T-helper 1 cell treated with Interleukin-12 subunit alpha and Interleukin-12 subunit beta and Interleukin-4 antibody, amounts not matched to agents 30 μg/mL and 1 μg/mL, for 36 hours (primary cell): ENCODE measurements at regions not wholly inside any gene's neighbourhood (a gene's known extent, or its start where the extent isn't known, plus 50 kb on each side); places are given as distances from the start of the nearest gene placed in this dataset.

ENCODE experiments used
- H3K27ac Mint-ChIP-seq: one replicate; pipeline ENCODE4 v1.8.0; 2021; ENCODE audit warnings: mild to moderate bottlenecking, mixed read lengths
- H3K27me3 Mint-ChIP-seq: one replicate; pipeline ENCODE4 v1.8.0; 2021; ENCODE audit warnings: low read depth, mixed read lengths
- H3K36me3 Mint-ChIP-seq: one replicate; pipeline ENCODE4 v1.8.0; 2021; ENCODE audit warnings: low read depth, mixed read lengths
- H3K4me1 Mint-ChIP-seq: one replicate; pipeline ENCODE4 v1.8.0; 2021; ENCODE audit warnings: low read depth, mixed read lengths
- H3K4me3 Mint-ChIP-seq: one replicate; pipeline ENCODE4 v1.8.0; 2021; ENCODE audit warnings: mild to moderate bottlenecking, moderate library complexity, mixed read lengths
- H3K9me3 Mint-ChIP-seq: one replicate; pipeline ENCODE4 v1.8.0; 2021; ENCODE audit warnings: mixed read lengths

DNA sequence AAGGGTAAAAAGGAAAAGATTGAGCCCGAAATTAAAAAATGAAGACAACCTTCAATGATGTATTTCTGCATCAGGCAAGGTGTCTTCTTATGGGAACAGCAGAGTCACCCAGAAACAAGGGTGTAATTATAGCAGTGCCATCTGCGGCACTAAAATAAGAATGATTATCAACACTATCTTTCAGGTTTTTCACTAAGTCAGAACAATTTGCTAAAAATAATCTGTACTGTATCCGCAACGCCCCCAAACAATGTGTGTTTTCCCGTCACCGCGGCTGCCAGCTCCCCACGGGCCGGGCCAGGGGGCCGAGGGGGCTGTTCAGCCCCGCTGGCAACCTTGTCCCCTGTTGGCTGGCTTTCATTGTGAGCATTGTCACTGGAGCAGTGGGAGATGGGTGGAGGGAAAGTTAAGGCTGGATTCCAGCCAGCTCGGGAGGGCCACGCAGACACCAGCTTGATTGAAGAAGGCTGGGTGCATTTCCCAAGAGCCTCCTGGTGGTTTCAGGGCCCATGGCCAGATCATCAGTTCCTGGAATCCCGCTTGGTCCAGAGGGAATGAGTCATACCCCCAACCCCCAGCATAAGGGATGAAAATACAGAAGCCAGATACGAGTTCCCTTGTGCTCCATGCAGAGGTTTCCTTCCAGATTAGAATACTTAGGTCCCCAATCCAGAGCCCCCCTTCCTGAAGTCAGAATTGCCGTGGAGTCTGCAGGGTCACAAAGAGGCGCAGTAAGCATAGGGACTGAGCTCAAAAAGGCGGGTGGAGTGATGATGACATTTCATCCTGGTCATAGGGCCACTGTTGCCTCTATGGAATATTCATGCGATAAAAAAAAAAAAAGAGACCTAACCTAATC, 90.2 kb upstream of the KLF13 start:
- Mint-ChIP-seq H3K9me3 (peaks cover 6% of the 10 kb centered on the region), H3K4me1 (peaks cover 28% of the 10 kb centered on the region), H3K27me3 (peaks cover 12% of the 10 kb centered on the region), H3K27ac (no peak overlapping the region), H3K36me3 (peaks cover 2% of the 10 kb centered on the region), H3K4me3 (no peak overlapping the region)

DNA sequence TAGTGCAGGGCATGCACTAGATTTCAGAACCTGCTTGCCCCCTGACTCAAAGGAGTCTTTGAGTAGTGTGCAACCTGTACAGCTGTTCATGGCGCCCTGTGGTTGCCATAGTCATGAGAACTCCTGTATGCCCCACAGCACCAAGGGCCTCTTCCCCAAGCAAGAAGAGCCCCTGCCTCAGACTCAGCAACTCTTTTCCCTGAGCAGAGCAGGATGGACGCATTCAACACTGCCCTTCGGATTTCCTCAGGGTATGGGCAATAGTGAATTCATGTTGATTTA, 89.7 kb upstream of the KLF13 start:
- Mint-ChIP-seq H3K9me3 (peaks cover 5% of the 10 kb centered on the region), H3K27ac (no peak overlapping the region), H3K4me1 (peaks cover 31% of the 10 kb centered on the region)

DNA sequence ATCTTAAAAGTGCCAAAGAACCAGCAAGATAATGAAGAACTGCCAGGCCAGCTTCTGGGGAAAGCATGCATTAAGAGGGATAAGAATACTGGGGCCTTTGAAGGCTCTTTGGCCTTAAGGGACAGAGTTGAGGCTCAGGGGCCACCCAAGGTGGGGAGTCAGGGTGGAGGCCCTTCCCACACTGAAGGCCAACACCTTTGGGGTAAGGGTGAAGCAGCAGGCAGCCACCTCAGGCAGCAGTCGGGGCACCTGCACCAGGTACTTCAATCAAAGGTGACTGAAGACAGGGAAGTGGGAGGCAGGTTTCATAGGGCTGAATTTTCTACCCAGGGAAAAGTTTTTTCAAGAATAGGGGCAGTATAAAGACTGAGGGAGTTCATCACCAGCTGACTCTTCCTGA, 87.7 kb upstream of the KLF13 start:
- Mint-ChIP-seq H3K9me3 (peaks cover 5% of the 10 kb centered on the region), H3K4me1 (peaks cover 32% of the 10 kb centered on the region), H3K27me3 (peaks cover under 1% of the 10 kb centered on the region), H3K36me3 (peaks cover 3% of the 10 kb centered on the region), H3K27ac (peak overlapping the region; percentile 37), H3K4me3 (no peak overlapping the region)

More for the DNA sequence above, 89.7 kb upstream of the KLF13 start:
- H3K4me3 Mint-ChIP-seq = no peak overlapping the region
- H3K27me3 Mint-ChIP-seq = peaks cover 12% of the 10 kb centered on the region
- peaks cover 3% of the 10 kb centered on the region for H3K36me3 Mint-ChIP-seq

DNA sequence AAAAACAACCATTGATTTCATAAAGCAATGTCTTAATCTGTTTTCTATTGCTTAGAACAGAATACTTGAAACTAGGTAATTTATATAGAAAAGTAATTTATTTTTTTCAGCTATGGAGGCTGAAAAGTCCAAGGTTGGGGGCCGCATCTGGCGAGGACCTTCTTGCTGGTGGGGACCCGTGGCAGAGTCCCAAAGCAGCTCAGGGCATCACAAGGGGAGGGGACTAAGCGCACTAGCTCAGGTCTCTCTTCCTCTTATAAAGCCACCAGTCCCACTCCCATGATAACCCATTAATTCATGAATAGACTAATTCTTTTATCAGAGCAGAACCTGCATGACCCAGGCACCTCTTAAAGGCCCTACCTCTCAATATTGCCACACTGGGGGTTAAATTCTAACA, 87.2 kb upstream of the KLF13 start:
- Mint-ChIP-seq H3K4me3 (no peak overlapping the region), H3K4me1 (peaks cover 32% of the 10 kb centered on the region), H3K36me3 (peaks cover 3% of the 10 kb centered on the region), H3K9me3 (peaks cover 5% of the 10 kb centered on the region), H3K27me3 (no peaks in the 10 kb centered on the region), H3K27ac (peak overlapping the region; percentile 31)

DNA sequence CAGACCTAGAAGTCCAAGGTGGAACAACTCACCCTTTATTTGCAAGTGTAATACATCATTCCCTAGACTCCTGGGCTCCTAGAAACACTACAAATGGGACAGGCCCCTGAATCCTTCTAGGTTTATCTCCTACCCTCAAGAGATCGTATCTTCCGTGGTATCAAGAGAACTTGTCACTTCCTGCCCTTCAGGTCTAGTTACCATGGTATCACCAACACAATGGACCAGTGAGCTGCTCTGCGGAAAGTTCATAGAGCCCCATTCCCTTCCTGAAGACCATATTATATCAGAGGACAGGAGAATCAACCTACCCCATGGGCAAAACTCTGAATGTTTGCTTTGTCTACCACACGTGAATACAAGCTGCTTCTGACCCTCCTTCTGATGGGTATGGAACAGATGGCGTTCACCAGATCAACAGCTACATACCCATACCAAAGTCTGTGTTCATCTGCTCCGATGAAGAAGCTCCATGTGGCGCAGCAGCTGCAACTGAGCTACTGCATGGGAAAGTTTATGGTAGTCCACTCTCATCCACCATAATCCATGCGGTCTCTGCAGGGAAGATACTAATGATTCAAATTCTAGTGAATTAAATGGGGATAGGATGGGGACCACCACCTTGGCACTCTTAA, 84.6 kb upstream of the KLF13 start:
- peaks cover 10% of the 10 kb centered on the region for H3K9me3 Mint-ChIP-seq
- peak overlapping the region; percentile 6 for H3K4me3 Mint-ChIP-seq
- H3K36me3 Mint-ChIP-seq = peaks cover 7% of the 10 kb centered on the region
- H3K4me1 Mint-ChIP-seq = peaks cover 42% of the 10 kb centered on the region
- peaks cover 4% of the 10 kb centered on the region for H3K27me3 Mint-ChIP-seq
- H3K27ac Mint-ChIP-seq = peak overlapping the region; percentile 86

DNA sequence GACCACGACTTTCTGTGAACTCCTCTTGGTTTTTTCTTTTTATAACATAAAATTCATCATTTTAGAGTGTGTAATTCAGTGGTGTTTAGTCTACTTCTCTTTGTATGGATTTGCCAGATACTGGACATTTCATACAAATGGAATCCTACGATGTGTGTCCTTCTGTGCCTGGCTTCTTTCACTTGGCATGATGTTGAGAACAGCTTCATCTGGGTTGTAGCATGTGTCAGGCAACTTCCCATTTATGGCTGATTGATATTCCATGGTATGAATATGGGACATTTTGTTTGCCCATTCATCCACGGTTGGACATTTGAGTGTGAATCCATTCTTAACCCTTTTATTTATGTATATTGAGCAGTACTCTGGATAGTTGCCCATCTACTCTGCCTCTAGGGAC, 82.7 kb upstream of the KLF13 start:
- peaks cover 30% of the 10 kb centered on the region for H3K4me1 Mint-ChIP-seq
- peaks cover 10% of the 10 kb centered on the region for H3K9me3 Mint-ChIP-seq
- no peak overlapping the region for H3K4me3 Mint-ChIP-seq
- peaks cover 9% of the 10 kb centered on the region for H3K36me3 Mint-ChIP-seq
- H3K27ac Mint-ChIP-seq = no peak overlapping the region
- peaks cover 9% of the 10 kb centered on the region for H3K27me3 Mint-ChIP-seq

DNA sequence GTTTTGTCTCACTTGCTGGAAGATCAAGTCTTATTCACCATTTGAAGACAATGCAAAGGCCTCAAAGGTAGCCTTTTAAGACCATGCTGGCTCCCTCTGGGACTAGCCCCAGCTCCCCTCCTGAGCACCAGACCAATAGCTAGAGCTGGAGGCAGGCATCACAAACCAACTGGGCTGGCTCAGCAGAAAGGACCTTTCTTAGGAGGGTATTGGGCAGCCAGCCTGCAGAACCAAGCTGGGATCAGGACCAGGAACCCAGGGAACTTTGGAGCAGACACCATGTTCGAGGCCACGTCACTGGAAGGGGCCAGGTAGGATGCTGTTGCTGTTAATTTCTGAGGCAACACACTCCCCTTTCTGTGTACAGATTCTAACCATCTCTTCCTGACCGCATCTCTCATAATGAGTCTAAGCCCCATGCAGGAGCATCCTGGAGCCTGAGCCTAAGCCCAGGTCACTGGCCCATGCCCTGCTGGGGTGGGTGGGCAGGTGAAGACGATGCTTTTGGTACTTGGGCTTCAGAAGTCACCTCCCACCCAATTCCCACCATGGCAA, 81.4 kb upstream of the KLF13 start:
- Mint-ChIP-seq H3K36me3 (peaks cover 9% of the 10 kb centered on the region), H3K4me1 (peaks cover 27% of the 10 kb centered on the region), H3K4me3 (no peak overlapping the region), H3K9me3 (peaks cover 10% of the 10 kb centered on the region), H3K27me3 (peaks cover 9% of the 10 kb centered on the region), H3K27ac (no peak overlapping the region)

DNA sequence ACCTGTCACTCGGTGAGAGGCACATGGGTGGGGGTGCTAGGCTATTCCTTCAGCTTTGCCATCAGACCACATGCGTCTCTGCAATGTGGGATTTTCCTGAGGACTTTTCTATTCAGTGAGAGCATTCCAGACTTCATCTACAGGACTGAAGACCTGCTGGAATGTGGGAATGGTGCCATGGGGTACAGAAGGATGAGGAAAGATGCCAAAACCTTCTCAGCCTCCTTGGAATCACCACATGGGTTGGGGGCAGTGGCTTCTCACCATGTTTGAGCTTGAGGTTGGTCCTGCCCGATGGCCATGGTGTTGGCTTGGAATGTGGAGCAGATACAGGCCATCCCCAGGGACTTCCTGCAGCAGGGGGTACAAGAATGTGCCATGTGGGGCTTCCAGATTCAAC, 80.9 kb upstream of the KLF13 start:
- H3K4me3 Mint-ChIP-seq = no peak overlapping the region
- peaks cover 9% of the 10 kb centered on the region for H3K27me3 Mint-ChIP-seq
- no peak overlapping the region for H3K27ac Mint-ChIP-seq
- peaks cover 27% of the 10 kb centered on the region for H3K4me1 Mint-ChIP-seq
- peaks cover 10% of the 10 kb centered on the region for H3K9me3 Mint-ChIP-seq
- peaks cover 9% of the 10 kb centered on the region for H3K36me3 Mint-ChIP-seq

DNA sequence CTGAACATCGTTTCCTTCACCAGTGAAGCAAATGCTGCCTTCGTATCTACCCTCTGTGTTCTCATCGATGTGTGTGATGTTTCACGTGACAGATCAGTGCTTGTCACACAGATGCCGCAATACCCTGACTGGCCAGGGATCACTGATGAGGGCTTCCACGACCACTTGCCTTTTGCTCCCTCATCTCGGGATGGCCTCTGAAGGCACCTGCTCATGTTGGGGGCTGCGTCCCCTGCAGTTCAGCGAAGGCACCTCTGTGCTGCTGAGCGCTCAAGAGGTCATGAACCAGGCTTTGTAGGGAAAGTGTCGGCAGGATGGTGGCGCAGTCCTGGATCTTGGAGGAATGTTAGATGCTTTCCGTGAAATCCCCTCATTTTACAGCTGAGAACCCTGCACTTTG, 79.2 kb upstream of the KLF13 start:
- Mint-ChIP-seq H3K27me3 (peaks cover 15% of the 10 kb centered on the region), H3K27ac (no peak overlapping the region), H3K4me1 (peaks cover 14% of the 10 kb centered on the region)

DNA sequence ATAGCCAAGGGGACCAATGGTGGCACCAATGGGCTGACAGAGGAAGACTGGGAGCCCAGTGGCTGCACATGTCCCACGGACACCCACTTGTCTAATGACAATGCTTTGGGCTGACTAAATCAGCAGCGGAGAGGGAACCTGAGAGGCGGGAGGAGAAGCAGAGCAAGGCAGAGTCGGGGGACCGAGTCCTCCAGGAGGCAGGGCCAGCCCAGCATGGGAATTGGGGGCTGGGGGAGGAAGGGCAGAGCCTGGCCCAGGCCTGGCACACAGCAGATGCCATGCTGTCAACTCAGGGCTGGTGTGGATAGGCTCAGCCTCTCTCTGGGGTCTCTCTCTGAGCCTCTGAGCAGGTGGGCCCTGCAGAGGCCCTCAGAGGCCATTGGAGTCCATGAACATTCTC, 78.4 kb upstream of the KLF13 start:
- Mint-ChIP-seq H3K4me3 (no peak overlapping the region), H3K36me3 (peaks cover 7% of the 10 kb centered on the region), H3K9me3 (peaks cover 5% of the 10 kb centered on the region), H3K27me3 (peaks cover 19% of the 10 kb centered on the region), H3K27ac (peak overlapping the region; percentile 47), H3K4me1 (peaks cover 14% of the 10 kb centered on the region)

More for the DNA sequence above, 79.2 kb upstream of the KLF13 start:
- H3K4me3 Mint-ChIP-seq = no peak overlapping the region
- H3K36me3 Mint-ChIP-seq = peaks cover 7% of the 10 kb centered on the region
- H3K9me3 Mint-ChIP-seq = peaks cover 5% of the 10 kb centered on the region

DNA sequence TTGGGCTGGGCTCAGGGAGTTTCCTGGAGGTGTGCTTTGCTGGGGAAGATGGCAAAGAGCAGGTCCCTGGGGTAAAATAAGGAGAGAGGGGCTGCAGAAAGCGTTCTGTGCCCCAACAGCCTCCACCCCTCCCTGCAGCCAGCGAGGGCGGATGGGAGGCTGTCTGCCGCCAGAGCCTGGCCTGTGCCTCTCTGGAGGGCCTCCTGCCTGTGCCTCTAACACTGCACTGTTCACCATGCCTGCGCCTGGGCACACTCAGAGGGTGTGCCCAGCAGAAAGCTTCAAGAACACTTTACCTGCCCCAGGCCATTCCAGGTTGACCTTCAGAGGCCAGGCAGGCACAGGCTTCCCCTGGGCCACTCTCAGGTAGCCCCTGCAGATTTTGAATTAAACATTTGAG, 77.7 kb upstream of the KLF13 start:
- H3K27me3 Mint-ChIP-seq = peaks cover 19% of the 10 kb centered on the region
- peaks cover 12% of the 10 kb centered on the region for H3K4me1 Mint-ChIP-seq
- H3K9me3 Mint-ChIP-seq = peaks cover 5% of the 10 kb centered on the region

DNA sequence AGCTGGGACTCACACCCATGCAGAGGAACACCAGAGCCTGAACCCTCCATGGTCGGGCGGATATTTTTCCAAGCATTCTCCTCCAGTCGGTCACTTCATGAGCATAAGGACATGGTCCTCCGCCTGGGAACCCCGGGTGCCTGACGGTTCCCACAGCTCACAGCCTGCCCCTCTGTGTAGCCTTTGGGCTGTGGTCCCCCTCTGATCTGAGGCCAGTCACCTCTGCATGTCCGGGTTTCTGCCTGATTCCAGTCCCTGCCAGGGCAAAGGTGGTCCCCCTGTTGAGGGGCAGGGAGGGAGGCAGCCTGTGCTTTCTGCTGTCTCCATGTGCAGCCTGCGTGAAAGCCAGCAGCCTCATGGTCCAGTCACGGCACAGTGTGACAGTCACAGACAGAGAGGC, 76.6 kb upstream of the KLF13 start:
- Mint-ChIP-seq H3K36me3 (peaks cover 4% of the 10 kb centered on the region), H3K27ac (no peak overlapping the region), H3K9me3 (no peaks in the 10 kb centered on the region), H3K4me1 (peaks cover 14% of the 10 kb centered on the region), H3K4me3 (no peak overlapping the region), H3K27me3 (peaks cover 19% of the 10 kb centered on the region)

More for the DNA sequence above, 77.7 kb upstream of the KLF13 start:
- Mint-ChIP-seq H3K4me3 (no peak overlapping the region), H3K27ac (no peak overlapping the region), H3K36me3 (peaks cover 7% of the 10 kb centered on the region)

DNA sequence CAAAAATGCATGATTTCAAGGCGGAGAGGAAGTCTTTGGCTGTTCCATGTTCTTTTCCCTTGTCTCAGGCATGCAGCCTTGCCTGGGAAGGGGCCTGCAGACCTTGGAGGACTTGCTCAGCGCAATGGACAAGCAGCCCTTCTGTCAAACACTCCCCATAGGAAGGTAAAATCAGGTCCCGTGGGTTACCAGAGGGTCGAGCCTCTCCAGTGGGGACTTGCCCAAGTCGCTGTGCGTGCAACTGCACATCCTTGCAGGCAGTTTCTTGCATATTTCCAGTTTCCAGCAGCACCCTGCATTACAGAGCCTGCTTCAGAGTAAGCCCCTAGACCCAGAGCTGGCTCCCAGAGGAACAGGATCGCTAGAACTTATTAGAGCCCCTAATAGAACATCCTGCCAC, 75.5 kb upstream of the KLF13 start:
- Mint-ChIP-seq H3K27me3 (peaks cover 19% of the 10 kb centered on the region), H3K4me3 (no peak overlapping the region), H3K36me3 (peaks cover 4% of the 10 kb centered on the region), H3K9me3 (no peaks in the 10 kb centered on the region), H3K4me1 (peaks cover 18% of the 10 kb centered on the region), H3K27ac (no peak overlapping the region)

DNA sequence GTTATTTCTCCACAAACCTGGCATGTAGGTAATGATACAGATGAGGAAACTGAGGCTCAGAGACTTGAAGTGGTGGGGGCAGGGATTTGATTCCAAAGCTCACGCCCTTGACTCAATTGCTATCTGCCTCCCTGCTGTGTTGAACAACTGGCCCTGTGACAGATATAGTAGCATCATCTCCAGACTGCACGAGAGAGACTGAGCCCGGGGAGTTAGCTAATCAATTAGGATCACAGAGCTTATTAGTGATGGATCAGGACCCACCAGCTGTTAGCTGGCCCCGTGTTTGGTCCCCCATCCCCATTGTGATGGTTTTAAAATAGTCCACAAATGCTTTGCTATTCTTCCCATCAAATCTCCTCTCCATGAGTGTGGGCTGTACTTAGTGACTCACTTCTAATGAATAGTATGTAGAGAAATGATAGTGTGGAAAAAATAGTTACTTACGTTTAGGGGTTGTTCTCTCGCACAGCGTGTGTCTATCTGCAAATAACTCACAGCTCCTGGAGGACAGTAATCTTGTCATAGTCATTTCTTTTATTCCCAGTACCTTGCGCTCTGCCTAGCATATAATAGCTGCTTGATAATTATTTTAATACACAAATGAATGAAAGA, 74.4 kb upstream of the KLF13 start:
- Mint-ChIP-seq H3K27me3 (peaks cover 14% of the 10 kb centered on the region), H3K4me1 (peaks cover 27% of the 10 kb centered on the region), H3K36me3 (peaks cover 4% of the 10 kb centered on the region), H3K4me3 (no peak overlapping the region), H3K27ac (no peak overlapping the region), H3K9me3 (no peaks in the 10 kb centered on the region)
